ENCODE measurements at regions not wholly inside any gene's neighbourhood (a gene's known extent, or its start where the extent isn't known, plus 50 kb on each side); places are given as distances from the start of the nearest gene placed in this dataset.

DNA sequence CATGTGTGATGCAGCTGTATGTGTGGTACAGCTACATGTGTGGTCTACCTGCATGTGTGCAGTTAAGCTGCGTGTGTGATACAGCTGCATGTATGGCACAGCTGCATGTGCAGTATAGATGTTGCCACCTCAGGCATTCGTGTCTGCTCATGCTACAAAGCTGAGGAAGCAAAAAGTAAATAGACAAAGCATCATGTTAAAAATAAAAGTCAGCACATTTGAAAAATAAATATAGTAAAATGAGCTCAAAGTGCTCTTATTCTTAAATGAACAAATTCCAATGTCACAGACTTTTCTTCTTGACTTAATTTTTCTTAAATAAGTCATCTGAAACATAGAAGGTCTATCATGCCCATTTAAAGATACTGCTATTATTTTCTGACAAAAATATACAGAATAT lies 519.3 kb upstream of the SOX11 start:
- Mint-ChIP-seq H3K4me1 (ENCODE audit: unreplicated experiment) (peaks cover 14% of the 10 kb centered on the region), H3K9me3 (ENCODE audit: unreplicated experiment) (no peaks in the 10 kb centered on the region), H3K27ac (ENCODE audit: unreplicated experiment) (no peak overlapping the region)

DNA sequence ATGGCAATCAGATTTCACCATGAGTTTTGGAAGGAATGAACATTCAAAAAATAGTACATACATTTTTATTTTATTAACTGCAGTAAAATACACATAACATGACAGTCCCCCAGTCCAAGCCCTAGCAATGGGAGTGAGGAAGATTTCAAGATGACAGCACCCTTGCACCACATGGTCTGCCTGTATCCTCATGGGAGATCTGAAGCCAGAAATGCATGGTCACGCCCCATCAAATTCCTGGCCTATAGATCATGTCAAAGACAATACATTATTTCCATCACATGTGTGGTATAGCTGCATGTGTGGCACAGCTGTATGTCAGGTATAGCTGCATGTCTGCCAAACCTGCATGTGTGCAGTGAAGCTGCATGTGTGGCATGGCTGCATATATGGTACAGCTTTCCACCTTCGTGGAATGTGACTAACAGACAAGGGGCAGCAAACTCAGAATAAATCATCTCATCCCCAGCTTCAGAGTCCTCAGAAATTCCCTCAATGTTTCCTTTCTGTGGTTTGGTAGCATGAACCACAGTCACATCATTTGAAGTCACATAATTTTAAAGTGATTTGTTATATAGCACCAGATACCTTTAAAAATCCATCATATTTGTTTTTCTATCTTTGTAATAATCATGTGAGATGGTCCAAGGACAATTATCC lies 518.2 kb upstream of the SOX11 start:
- Mint-ChIP-seq H3K4me3 (ENCODE audit: unreplicated experiment) (no peak overlapping the region), H3K9me3 (ENCODE audit: unreplicated experiment) (no peaks in the 10 kb centered on the region)
- DNase-seq (ENCODE audit: extremely low spot score, unreplicated experiment) = no peak

More for the DNA sequence above, 519.3 kb upstream of the SOX11 start:
- DNase-seq (ENCODE audit: extremely low spot score, unreplicated experiment) = no peak
- no peak overlapping the region for H3K4me3 Mint-ChIP-seq (ENCODE audit: unreplicated experiment)
- H3K36me3 Mint-ChIP-seq (ENCODE audit: unreplicated experiment) = no peaks in the 10 kb centered on the region
- no peaks in the 10 kb centered on the region for H3K27me3 Mint-ChIP-seq (ENCODE audit: unreplicated experiment)
- TF ChIP-seq, protein P1, sequence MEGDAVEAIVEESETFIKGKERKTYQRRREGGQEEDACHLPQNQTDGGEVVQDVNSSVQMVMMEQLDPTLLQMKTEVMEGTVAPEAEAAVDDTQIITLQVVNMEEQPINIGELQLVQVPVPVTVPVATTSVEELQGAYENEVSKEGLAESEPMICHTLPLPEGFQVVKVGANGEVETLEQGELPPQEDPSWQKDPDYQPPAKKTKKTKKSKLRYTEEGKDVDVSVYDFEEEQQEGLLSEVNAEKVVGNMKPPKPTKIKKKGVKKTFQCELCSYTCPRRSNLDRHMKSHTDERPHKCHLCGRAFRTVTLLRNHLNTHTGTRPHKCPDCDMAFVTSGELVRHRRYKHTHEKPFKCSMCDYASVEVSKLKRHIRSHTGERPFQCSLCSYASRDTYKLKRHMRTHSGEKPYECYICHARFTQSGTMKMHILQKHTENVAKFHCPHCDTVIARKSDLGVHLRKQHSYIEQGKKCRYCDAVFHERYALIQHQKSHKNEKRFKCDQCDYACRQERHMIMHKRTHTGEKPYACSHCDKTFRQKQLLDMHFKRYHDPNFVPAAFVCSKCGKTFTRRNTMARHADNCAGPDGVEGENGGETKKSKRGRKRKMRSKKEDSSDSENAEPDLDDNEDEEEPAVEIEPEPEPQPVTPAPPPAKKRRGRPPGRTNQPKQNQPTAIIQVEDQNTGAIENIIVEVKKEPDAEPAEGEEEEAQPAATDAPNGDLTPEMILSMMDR (IDR thresholded peaks at IDR 0.05) = no peak

DNA sequence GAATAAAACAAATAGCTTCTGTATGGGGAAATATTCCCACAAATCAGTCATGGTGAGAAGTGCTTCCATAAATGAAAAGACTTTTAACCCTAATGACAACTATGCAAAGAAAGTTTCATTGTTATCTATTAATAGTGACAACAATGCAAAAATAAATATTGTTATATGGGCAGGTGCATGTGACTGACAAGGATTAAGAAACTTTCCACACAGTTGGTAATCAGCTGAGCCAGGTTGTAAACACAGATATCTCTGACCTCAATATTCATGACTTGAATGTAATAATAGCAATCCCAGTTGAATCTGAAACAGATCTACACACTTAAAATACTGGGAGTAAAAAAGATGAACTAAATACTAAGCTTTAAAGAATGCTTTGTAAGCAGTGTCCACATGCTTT lies 517.0 kb upstream of the SOX11 start:
- no peak for DNase-seq (ENCODE audit: extremely low spot score, unreplicated experiment)
- no peak overlapping the region for H3K27ac Mint-ChIP-seq (ENCODE audit: unreplicated experiment)
- TF ChIP-seq, protein P1 (IDR thresholded peaks at IDR 0.05) = no peak
- peaks cover 14% of the 10 kb centered on the region for H3K4me1 Mint-ChIP-seq (ENCODE audit: unreplicated experiment)
- no peak overlapping the region for H3K4me3 Mint-ChIP-seq (ENCODE audit: unreplicated experiment)
- no peaks in the 10 kb centered on the region for H3K36me3 Mint-ChIP-seq (ENCODE audit: unreplicated experiment)
- no peaks in the 10 kb centered on the region for H3K9me3 Mint-ChIP-seq (ENCODE audit: unreplicated experiment)
- no peaks in the 10 kb centered on the region for H3K27me3 Mint-ChIP-seq (ENCODE audit: unreplicated experiment)

More for the DNA sequence above, 518.2 kb upstream of the SOX11 start:
- no peak overlapping the region for H3K27ac Mint-ChIP-seq (ENCODE audit: unreplicated experiment)
- H3K27me3 Mint-ChIP-seq (ENCODE audit: unreplicated experiment) = no peaks in the 10 kb centered on the region
- TF ChIP-seq, protein P1 (IDR thresholded peaks at IDR 0.05) = no peak
- H3K36me3 Mint-ChIP-seq (ENCODE audit: unreplicated experiment) = no peaks in the 10 kb centered on the region
- peaks cover 14% of the 10 kb centered on the region for H3K4me1 Mint-ChIP-seq (ENCODE audit: unreplicated experiment)

- TF ChIP-seq, protein P1 (IDR thresholded peaks at IDR 0.05) = no peak
- no peak overlapping the region for H3K27ac Mint-ChIP-seq (ENCODE audit: unreplicated experiment)
- no peak for DNase-seq (ENCODE audit: extremely low spot score, unreplicated experiment)
- no peaks in the 10 kb centered on the region for H3K9me3 Mint-ChIP-seq (ENCODE audit: unreplicated experiment)
- H3K36me3 Mint-ChIP-seq (ENCODE audit: unreplicated experiment) = no peaks in the 10 kb centered on the region
- H3K4me3 Mint-ChIP-seq (ENCODE audit: unreplicated experiment) = no peak overlapping the region
- H3K27me3 Mint-ChIP-seq (ENCODE audit: unreplicated experiment) = no peaks in the 10 kb centered on the region
- H3K4me1 Mint-ChIP-seq (ENCODE audit: unreplicated experiment) = peaks cover 14% of the 10 kb centered on the region
Measured at GRCh38 chr2:5176764-5177163, 515.4 kb upstream of the SOX11 start.

GRCh38 chr2:5183031-5183430 lies 509.2 kb upstream of the SOX11 start:
- Mint-ChIP-seq H3K4me3 (ENCODE audit: unreplicated experiment) (no peak overlapping the region), H3K4me1 (ENCODE audit: unreplicated experiment) (no peaks in the 10 kb centered on the region), H3K27me3 (ENCODE audit: unreplicated experiment) (no peaks in the 10 kb centered on the region), H3K36me3 (ENCODE audit: unreplicated experiment) (no peaks in the 10 kb centered on the region), H3K9me3 (ENCODE audit: unreplicated experiment) (no peaks in the 10 kb centered on the region), H3K27ac (ENCODE audit: unreplicated experiment) (no peak overlapping the region)
- DNase-seq (ENCODE audit: extremely low spot score, unreplicated experiment) = no peak
- TF ChIP-seq, protein P1 (IDR thresholded peaks at IDR 0.05) = no peak

All from osteocyte (in vitro differentiated cells).